ENCODE measurements at regions not wholly inside any gene's neighbourhood (a gene's known extent, or its start where the extent isn't known, plus 50 kb on each side); places are given as distances from the start of the nearest gene placed in this dataset.

GRCh38 chr4:160848489-160848888, 1315.3 kb downstream of the FSTL5 start:
- DNase-seq, result no peak
- Histone ChIP-seq H3K9me2 (replicated peaks; ENCODE audit: insufficient read depth, low read length) (no peaks in the 10 kb centered on the region), H2AFZ (ENCODE audit: low read length) (no peak overlapping the region), H3K27ac (ENCODE audit: low read length) (no peak overlapping the region), H3K79me2 (ENCODE audit: low read length) (no peaks in the 10 kb centered on the region), H3K27me3 (replicated peaks; ENCODE audit: insufficient read depth, low read length) (no peaks in the 10 kb centered on the region), H3K9ac (ENCODE audit: low read length) (no peak overlapping the region), H4K20me1 (ENCODE audit: insufficient read depth, low read length) (no peaks in the 10 kb centered on the region), H3K9me3 (replicated peaks; ENCODE audit: insufficient read depth, low read length) (no peaks in the 10 kb centered on the region), H3K4me2 (ENCODE audit: low read depth, low read length) (no peak overlapping the region), H3F3A (ENCODE audit: insufficient read depth, low read length) (no peaks in the 10 kb centered on the region), H3K4me3 (ENCODE audit: low read length) (no peak overlapping the region), H3K4me1 (ENCODE audit: low read length) (no peaks in the 10 kb centered on the region), H3K36me3 (replicated peaks; ENCODE audit: insufficient read depth, low read length) (no peaks in the 10 kb centered on the region)
- TF ChIP-seq EZH2phosphoT487 (IDR thresholded peaks at IDR 0.05; ENCODE audit: low read length) (no peak), CTCF (IDR thresholded peaks at IDR 0.05; ENCODE audit: low read length) (no peak), EZH2 (optimal IDR thresholded peaks at IDR 0.05; ENCODE audit: low read depth, low read length) (no peak)

GRCh38 chr4:160848901-160849760, 1314.7 kb downstream of the FSTL5 start:
- H3K9me2 ChIP-seq (replicated peaks; ENCODE audit: insufficient read depth, low read length), result no peaks in the 10 kb centered on the region
- H4K20me1 ChIP-seq (ENCODE audit: insufficient read depth, low read length), result no peaks in the 10 kb centered on the region
- no peak overlapping the region for H2AFZ ChIP-seq (ENCODE audit: low read length)
- no peaks in the 10 kb centered on the region for H3K36me3 ChIP-seq (replicated peaks; ENCODE audit: insufficient read depth, low read length)
- H3K9ac ChIP-seq (ENCODE audit: low read length), result no peak overlapping the region
- H3K4me1 ChIP-seq (ENCODE audit: low read length), result no peaks in the 10 kb centered on the region
- no peak overlapping the region for H3K4me2 ChIP-seq (ENCODE audit: low read depth, low read length)
- no peaks in the 10 kb centered on the region for H3F3A ChIP-seq (ENCODE audit: insufficient read depth, low read length)
- H3K27me3 ChIP-seq (replicated peaks; ENCODE audit: insufficient read depth, low read length), result no peaks in the 10 kb centered on the region
- H3K9me3 ChIP-seq (replicated peaks; ENCODE audit: insufficient read depth, low read length), result no peaks in the 10 kb centered on the region
- TF ChIP-seq CTCF (IDR thresholded peaks at IDR 0.05; ENCODE audit: low read length) (no peak), EZH2 (optimal IDR thresholded peaks at IDR 0.05; ENCODE audit: low read depth, low read length) (no peak), EZH2phosphoT487 (IDR thresholded peaks at IDR 0.05; ENCODE audit: low read length) (no peak)
- no peak overlapping the region for H3K4me3 ChIP-seq (ENCODE audit: low read length)
- H3K79me2 ChIP-seq (ENCODE audit: low read length), result no peaks in the 10 kb centered on the region
- no peak overlapping the region for H3K27ac ChIP-seq (ENCODE audit: low read length)
- no peak for DNase-seq

DNA sequence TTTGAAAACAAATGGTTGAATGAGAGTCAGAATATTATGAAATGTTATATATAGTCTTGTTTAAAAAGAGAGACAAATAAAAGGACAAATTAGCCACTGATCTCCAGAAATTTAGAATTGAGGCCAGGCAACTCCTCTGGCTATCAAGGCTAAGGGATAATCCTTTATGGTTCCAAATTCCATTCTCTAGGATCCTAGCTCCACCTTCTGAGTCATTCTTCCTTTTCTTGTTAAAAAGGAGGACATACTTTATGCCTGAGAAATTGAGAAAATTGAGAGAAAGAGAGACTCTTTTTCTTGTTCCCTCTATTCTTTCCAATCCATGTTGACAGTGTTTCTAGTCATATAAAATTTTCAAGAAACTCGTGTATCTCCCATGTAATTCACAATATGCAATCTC, 1299.5 kb downstream of the FSTL5 start:
- no peaks in the 10 kb centered on the region for H3K9me2 ChIP-seq (replicated peaks; ENCODE audit: insufficient read depth, low read length)
- no peak overlapping the region for H3K4me2 ChIP-seq (ENCODE audit: low read depth, low read length)
- no peaks in the 10 kb centered on the region for H3K79me2 ChIP-seq (ENCODE audit: low read length)
- no peaks in the 10 kb centered on the region for H3K9me3 ChIP-seq (replicated peaks; ENCODE audit: insufficient read depth, low read length)
- no peak overlapping the region for H3K9ac ChIP-seq (ENCODE audit: low read length)
- TF ChIP-seq EZH2 (optimal IDR thresholded peaks at IDR 0.05; ENCODE audit: low read depth, low read length), result no peak
- TF ChIP-seq CTCF (IDR thresholded peaks at IDR 0.05; ENCODE audit: low read length), result no peak
- TF ChIP-seq EZH2phosphoT487 (IDR thresholded peaks at IDR 0.05; ENCODE audit: low read length), result no peak
- H3K4me3 ChIP-seq (ENCODE audit: low read length), result no peak overlapping the region
- H3K27me3 ChIP-seq (replicated peaks; ENCODE audit: insufficient read depth, low read length), result no peaks in the 10 kb centered on the region
- no peaks in the 10 kb centered on the region for H4K20me1 ChIP-seq (ENCODE audit: insufficient read depth, low read length)
- no peaks in the 10 kb centered on the region for H3K4me1 ChIP-seq (ENCODE audit: low read length)
- no peak overlapping the region for H2AFZ ChIP-seq (ENCODE audit: low read length)
- no peaks in the 10 kb centered on the region for H3F3A ChIP-seq (ENCODE audit: insufficient read depth, low read length)
- H3K27ac ChIP-seq (ENCODE audit: low read length), result no peak overlapping the region
- no peak for DNase-seq
- H3K36me3 ChIP-seq (replicated peaks; ENCODE audit: insufficient read depth, low read length), result no peaks in the 10 kb centered on the region

All from MM.1S (cell line).